ENCODE measurements at regions not wholly inside any gene's neighbourhood (a gene's known extent, or its start where the extent isn't known, plus 50 kb on each side); places are given as distances from the start of the nearest gene placed in this dataset.

- TF ChIP-seq POLR2A (IDR thresholded peaks at IDR 0.05) (no peak), POLR2AphosphoS5 (IDR thresholded peaks at IDR 0.05) (no peak)
These were observed 985.6 kb upstream of the HS3ST1 start for GRCh38 chr4:12414181-12414812.
